AG09309 (cell line): ENCODE measurements at regions not wholly inside any gene's neighbourhood (a gene's known extent, or its start where the extent isn't known, plus 50 kb on each side); places are given as distances from the start of the nearest gene placed in this dataset.

Source experiments
- DNase-seq: peaks from one replicate; pipeline ENCODE4 v3.0.0-alpha.2; 2010; ENCODE audit warnings: low read depth
- H3K4me3 ChIP-seq: 2 replicates; pipeline ENCODE4 v1.5.1; 2011; ENCODE audit warnings: mild to moderate bottlenecking, low read depth, low read length, moderate library complexity; ENCODE audit not compliant: control insufficient read depth
- TF ChIP-seq, protein P1 (sequence below): IDR thresholded peaks from 2 replicates; pipeline ENCODE4 v1.5.1; 2011; ENCODE audit warnings: mild to moderate bottlenecking, low read depth, low read length, inconsistent platforms; ENCODE audit not compliant: insufficient read depth, control insufficient read depth; ENCODE audit errors: missing control alignments

DNA sequence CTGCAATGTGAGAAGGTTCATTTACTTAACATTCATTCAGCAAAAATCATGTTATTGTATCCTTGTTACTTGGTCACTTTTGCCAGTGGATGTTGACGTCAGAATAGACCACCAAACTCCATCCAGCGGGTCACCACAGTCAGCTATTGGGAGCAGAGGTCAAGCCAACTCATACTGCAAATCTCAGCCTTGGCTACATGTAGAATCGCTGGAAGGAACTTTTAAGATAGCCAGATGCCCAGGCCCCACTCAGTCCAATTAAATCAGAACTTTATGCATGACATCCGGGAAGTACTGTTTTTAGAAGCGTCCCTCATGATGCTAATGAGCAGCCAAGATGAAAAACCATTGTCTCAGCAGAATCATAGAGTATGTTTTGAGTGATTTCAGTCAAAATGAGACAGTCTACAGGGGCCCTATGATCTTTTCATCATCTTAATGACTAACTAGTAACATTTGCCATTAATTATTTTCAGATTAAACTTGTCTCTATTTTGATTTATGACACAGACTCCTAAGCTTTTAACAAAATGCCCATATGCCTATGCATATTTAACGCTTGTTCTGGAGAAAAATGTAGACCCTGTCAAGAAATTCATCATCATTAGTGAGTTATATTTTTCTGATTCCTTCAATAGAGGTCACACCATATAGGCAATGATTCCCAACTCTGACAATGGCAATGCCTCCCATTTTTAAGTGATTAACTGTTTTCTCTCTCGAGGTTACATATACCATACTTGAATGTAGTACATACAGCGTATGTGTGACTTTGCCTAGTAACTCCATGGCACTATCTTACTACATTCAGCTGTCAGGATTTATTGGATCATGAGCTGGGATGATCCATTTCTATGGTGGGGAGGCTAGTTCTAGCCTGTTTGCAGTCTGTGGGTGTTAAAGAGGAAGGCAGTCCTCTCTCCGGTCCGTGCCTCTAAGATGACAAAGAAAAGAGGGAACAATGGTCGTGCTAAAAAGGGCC, 63.7 kb upstream of the CCBE1 start:
- TF ChIP-seq, protein P1, sequence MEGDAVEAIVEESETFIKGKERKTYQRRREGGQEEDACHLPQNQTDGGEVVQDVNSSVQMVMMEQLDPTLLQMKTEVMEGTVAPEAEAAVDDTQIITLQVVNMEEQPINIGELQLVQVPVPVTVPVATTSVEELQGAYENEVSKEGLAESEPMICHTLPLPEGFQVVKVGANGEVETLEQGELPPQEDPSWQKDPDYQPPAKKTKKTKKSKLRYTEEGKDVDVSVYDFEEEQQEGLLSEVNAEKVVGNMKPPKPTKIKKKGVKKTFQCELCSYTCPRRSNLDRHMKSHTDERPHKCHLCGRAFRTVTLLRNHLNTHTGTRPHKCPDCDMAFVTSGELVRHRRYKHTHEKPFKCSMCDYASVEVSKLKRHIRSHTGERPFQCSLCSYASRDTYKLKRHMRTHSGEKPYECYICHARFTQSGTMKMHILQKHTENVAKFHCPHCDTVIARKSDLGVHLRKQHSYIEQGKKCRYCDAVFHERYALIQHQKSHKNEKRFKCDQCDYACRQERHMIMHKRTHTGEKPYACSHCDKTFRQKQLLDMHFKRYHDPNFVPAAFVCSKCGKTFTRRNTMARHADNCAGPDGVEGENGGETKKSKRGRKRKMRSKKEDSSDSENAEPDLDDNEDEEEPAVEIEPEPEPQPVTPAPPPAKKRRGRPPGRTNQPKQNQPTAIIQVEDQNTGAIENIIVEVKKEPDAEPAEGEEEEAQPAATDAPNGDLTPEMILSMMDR = no peak
- H3K4me3 ChIP-seq = no peak overlapping the region
- no peak for DNase-seq

DNA sequence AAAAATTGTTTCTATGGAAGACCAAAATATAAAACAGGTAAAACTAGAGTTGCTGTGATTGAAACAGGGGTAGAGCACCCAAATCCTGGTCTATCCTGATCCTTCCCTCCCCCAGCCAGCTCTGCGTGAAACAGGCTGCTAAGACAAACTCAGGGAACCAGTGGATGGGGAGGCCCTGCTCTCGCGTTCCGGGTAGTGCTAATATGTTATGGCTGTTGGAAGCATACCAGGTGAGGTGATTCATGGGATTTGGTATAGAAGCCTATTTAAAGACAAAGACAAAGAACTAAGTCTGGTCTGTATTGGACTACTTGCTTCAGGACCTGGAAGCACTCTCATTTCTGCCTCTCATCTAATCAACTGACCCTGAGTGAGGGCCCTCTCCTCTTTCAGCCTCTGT, 63.0 kb upstream of the CCBE1 start:
- DNase-seq = no peak
- H3K4me3 ChIP-seq = no peak overlapping the region
- TF ChIP-seq, protein P1 = no peak

DNA sequence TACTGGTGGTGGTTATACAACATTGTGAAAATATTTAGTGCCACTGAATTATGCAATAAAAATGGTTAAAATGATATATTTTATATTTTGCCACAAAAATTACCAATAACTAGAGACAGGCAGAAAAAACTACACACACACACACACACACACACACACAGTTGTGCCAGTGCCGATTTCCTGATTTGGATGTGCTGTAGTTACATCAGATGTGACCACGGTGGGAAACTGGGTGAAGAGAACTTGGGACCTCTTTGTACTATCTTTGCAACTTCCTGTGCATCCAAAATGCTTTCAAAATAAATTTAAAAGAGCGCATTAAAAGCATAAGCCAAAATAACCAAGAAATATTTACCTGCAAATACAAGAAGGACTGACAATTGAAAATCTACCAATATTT, 61.6 kb upstream of the CCBE1 start:
- TF ChIP-seq, protein P1 = no peak
- no peak overlapping the region for H3K4me3 ChIP-seq
- DNase-seq = no peak

DNA sequence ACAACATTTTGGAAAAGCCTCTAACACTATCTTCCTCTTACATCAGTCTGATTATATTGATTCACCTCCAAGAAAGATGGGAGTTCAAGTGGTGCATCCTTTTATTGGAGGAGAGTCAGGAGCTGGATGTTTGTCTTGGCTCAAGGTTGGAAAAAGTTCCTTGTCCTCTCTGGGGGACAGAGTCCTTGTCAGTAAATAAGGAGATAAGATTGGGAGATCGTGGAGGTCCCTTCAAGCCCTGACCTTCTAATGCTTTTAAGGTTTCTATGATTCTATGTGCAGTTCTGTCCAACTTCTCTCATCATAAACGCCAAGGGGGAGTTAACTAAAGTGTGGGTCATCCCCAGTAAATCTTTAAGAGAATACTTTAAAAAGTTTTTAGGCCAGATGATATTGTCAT, 60.9 kb upstream of the CCBE1 start:
- TF ChIP-seq, protein P1 = no peak
- no peak overlapping the region for H3K4me3 ChIP-seq

DNA sequence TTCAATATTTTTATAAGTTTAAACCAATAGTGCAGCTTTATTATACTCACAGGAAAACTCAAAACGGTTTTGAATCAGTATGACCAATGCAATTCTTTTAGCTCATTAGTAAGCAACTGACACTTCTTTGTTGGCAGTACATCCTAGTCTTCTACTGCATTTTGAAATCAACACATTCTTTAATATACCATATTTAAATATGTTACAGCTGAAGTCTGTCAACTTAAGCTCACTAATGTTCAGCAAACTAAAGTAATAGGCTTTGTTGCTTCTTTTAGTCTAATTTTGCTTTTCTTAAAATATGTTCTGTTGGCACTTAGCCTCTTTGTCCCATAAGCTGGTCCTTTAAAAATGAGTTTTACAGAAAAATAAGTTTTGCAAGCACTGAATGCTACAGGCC, 55.4 kb upstream of the CCBE1 start:
- no peak for DNase-seq
- TF ChIP-seq, protein P1 = no peak
- H3K4me3 ChIP-seq = no peak overlapping the region

More for the DNA sequence above, 60.9 kb upstream of the CCBE1 start:
- DNase-seq = no peak

DNA sequence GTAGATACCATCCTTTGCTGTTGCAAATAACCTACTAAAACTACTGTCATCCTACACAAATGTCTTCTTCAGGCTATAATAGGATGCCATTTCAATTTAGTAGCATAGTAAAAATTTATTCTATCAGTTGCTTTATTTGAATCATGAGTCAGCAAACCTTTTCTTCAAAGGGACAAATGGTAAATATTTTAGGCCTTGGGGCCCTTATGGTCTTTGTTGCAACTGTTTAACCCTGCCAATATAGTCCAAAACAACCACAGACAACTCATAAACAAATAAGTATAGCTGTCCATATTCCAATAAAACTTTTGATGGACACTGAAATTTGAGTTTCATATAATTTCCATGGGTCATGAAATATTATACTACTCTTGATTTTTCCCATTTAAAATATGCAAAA, 54.0 kb upstream of the CCBE1 start:
- no peak for DNase-seq
- H3K4me3 ChIP-seq = no peak overlapping the region
- TF ChIP-seq, protein P1 = no peak
